Activated CD8-positive, alpha-beta memory T cell treated with anti-CD3 and anti-CD28 coated beads, Interleukin-2, amount 50 U/mL, for 4 hours (primary cell): ENCODE measurements at regions not wholly inside any gene's neighbourhood (a gene's known extent, or its start where the extent isn't known, plus 50 kb on each side); places are given as distances from the start of the nearest gene placed in this dataset.
"Not testable (repeated sequence)": the region's sequence is repeated elsewhere in the genome, so short reads cannot be mapped to it uniquely, and the experiment has no call there.

Experiments
- DNase-seq: peaks from one replicate; pipeline ENCODE4 v3.0.0-alpha.2; 2020

- DNase-seq: no peak
Measured at GRCh38 chr2:58495806-58496205, 254.7 kb upstream of the FANCL start.

GRCh38 chr2:58494071-58494501, 253.0 kb upstream of the FANCL start:
- DNase-seq: no peak

GRCh38 chr2:58484629-58485028, 243.5 kb upstream of the FANCL start:
- DNase-seq: no peak

- no peak for DNase-seq
Measured at GRCh38 chr2:58484221-58484620, 243.1 kb upstream of the FANCL start.

GRCh38 chr2:58483307-58483706, 242.2 kb upstream of the FANCL start:
- no peak for DNase-seq

- no peak for DNase-seq
Measured at GRCh38 chr2:58481670-58482069, 240.5 kb upstream of the FANCL start.

- no peak for DNase-seq
Measured at GRCh38 chr2:58480141-58480540, 239.0 kb upstream of the FANCL start.

GRCh38 chr2:58479535-58480140, 238.5 kb upstream of the FANCL start:
- DNase-seq: no peak

- no peak for DNase-seq
Measured at GRCh38 chr2:58476556-58476955, 235.4 kb upstream of the FANCL start.

GRCh38 chr2:58475756-58476155, 234.6 kb upstream of the FANCL start:
- no peak for DNase-seq

- no peak for DNase-seq
Measured at GRCh38 chr2:58473165-58473564, 232.0 kb upstream of the FANCL start.

- DNase-seq: no peak
Measured at GRCh38 chr2:58466804-58467203, 225.7 kb upstream of the FANCL start.

- not testable (repeated sequence) for DNase-seq
Measured at GRCh38 chr2:58466021-58466420, 224.9 kb upstream of the FANCL start.

- DNase-seq: no peak
Measured at GRCh38 chr2:58460670-58461069, 219.5 kb upstream of the FANCL start.

- no peak for DNase-seq
Measured at GRCh38 chr2:58449286-58450010, 208.3 kb upstream of the FANCL start.

GRCh38 chr2:58448845-58449244, 207.7 kb upstream of the FANCL start:
- no peak for DNase-seq

- DNase-seq: no peak
Measured at GRCh38 chr2:58448065-58448507, 207.0 kb upstream of the FANCL start.

GRCh38 chr2:58447586-58447985, 206.5 kb upstream of the FANCL start:
- no peak for DNase-seq

- DNase-seq: no peak
Measured at GRCh38 chr2:58441643-58442042, 200.5 kb upstream of the FANCL start.

- no peak for DNase-seq
Measured at GRCh38 chr2:58436872-58437271, 195.7 kb upstream of the FANCL start.

- DNase-seq: no peak
Measured at GRCh38 chr2:58435246-58435645, 194.1 kb upstream of the FANCL start.

- no peak for DNase-seq
Measured at GRCh38 chr2:58434692-58435091, 193.6 kb upstream of the FANCL start.

- DNase-seq: no peak
Measured at GRCh38 chr2:58432491-58433170, 191.5 kb upstream of the FANCL start.
